Ascending aorta (tissue), 2 donors: ENCODE measurements at regions not wholly inside any gene's neighbourhood (a gene's known extent, or its start where the extent isn't known, plus 50 kb on each side); places are given as distances from the start of the nearest gene placed in this dataset.

Experiments
- DNase-seq, 2 donors: peaks; one replicate each; pipeline ENCODE4 v3.0.0-alpha.2; 2019; ENCODE audit warnings: low spot score in 2 of 2
- H3K27ac ChIP-seq, 2 donors: fragments of 200-600 bp; sonication (generic); one replicate each; pipeline ENCODE4 v1.5.1; 2016 to 2017; ENCODE audit warnings: mild to moderate bottlenecking in 1 of 2
- H3K27me3 ChIP-seq: fragments of 200-600 bp; sonication (generic); one replicate; pipeline ENCODE4 v1.5.1; 2017
- H3K36me3 ChIP-seq, 2 donors: fragments of 200-600 bp; sonication (generic); one replicate each; pipeline ENCODE4 v1.5.1; 2016
- H3K4me1 ChIP-seq, 2 donors: fragments of 200-600 bp; sonication (generic); one replicate each; pipeline ENCODE4 v1.5.1; 2016 to 2017; ENCODE audit warnings: mild to moderate bottlenecking in 1 of 2
- H3K4me3 ChIP-seq, 2 donors: fragments of 200-600 bp; sonication (generic); one replicate each; pipeline ENCODE4 v1.5.1; 2016 to 2017; ENCODE audit warnings: mild to moderate bottlenecking in 1 of 2
- H3K9me3 ChIP-seq, 2 donors: fragments of 200-600 bp; sonication (generic); one replicate each; pipeline ENCODE4 v1.5.1; 2016
- CTCF ChIP-seq, 3 experiments: fragments of 200-600 bp in 2 of 3; fragments of 450-650 bp in 1 of 3; sonication (generic) in 2 of 3; IDR thresholded peaks; one replicate each; pipeline ENCODE4 v1.5.1; 2016 to 2019; ENCODE audit warnings: antibody characterized with exemption in 3 of 3, mild to moderate bottlenecking in 1 of 3, moderate library complexity in 1 of 3
- intact Hi-C: fragments of 100-400 bp; cut with DNase I; formaldehyde crosslinking; loops from one replicate; pipeline ENCODE4 v1.15.1; 2023

GRCh38 chrX:137483554-137483953 lies 82.4 kb upstream of the ZIC3 start:
- H3K27me3 ChIP-seq = no peaks in the 10 kb centered on the region
- TF ChIP-seq CTCF (IDR thresholded peaks at IDR 0.05) = no peak
- H3K4me1 ChIP-seq = no peaks in the 10 kb centered on the region
- H3K4me3 ChIP-seq = no peak overlapping the region
- no peaks in the 10 kb centered on the region for H3K36me3 ChIP-seq
- DNase-seq = no peak
- intact Hi-C loops = no loop called here
- H3K9me3 ChIP-seq = no peaks in the 10 kb centered on the region
- H3K27ac ChIP-seq = no peak overlapping the region

- no peak for TF ChIP-seq CTCF (IDR thresholded peaks at IDR 0.05)
- no peak overlapping the region for H3K27ac ChIP-seq
- no peaks in the 10 kb centered on the region for H3K9me3 ChIP-seq
- H3K27me3 ChIP-seq = no peaks in the 10 kb centered on the region
- no peak overlapping the region for H3K4me3 ChIP-seq
- no peaks in the 10 kb centered on the region for H3K36me3 ChIP-seq
- no peaks in the 10 kb centered on the region for H3K4me1 ChIP-seq
- DNase-seq = no peak
- intact Hi-C loops = no loop called here
These were observed 83.8 kb upstream of the ZIC3 start for GRCh38 chrX:137482136-137482535.

- DNase-seq = no peak
- intact Hi-C loops = no loop called here
These were observed 86.5 kb upstream of the ZIC3 start for GRCh38 chrX:137479386-137479785.

GRCh38 chrX:137441711-137442110 lies 124.2 kb upstream of the ZIC3 start:
- no peak for TF ChIP-seq CTCF (IDR thresholded peaks at IDR 0.05)
- intact Hi-C loops = no loop called here
- no peak for DNase-seq
- no peak overlapping the region for H3K4me3 ChIP-seq
- no peak overlapping the region for H3K27ac ChIP-seq
- H3K36me3 ChIP-seq = no peaks in the 10 kb centered on the region
- peaks cover 0 to 7% of the 10 kb centered on the region in 2 donors for H3K9me3 ChIP-seq
- no peaks in the 10 kb centered on the region for H3K4me1 ChIP-seq
- H3K27me3 ChIP-seq = no peaks in the 10 kb centered on the region

More at GRCh38 chrX:137479386-137479785, 86.5 kb upstream of the ZIC3 start:
- no peak overlapping the region for H3K27ac ChIP-seq
- no peaks in the 10 kb centered on the region for H3K36me3 ChIP-seq
- H3K9me3 ChIP-seq = no peaks in the 10 kb centered on the region
- no peak overlapping the region for H3K4me3 ChIP-seq
- no peaks in the 10 kb centered on the region for H3K4me1 ChIP-seq
- TF ChIP-seq CTCF (IDR thresholded peaks at IDR 0.05) = no peak
- H3K27me3 ChIP-seq = no peaks in the 10 kb centered on the region

- H3K27me3 ChIP-seq = peaks cover 16% of the 10 kb centered on the region
- no peaks in the 10 kb centered on the region for H3K36me3 ChIP-seq
- H3K9me3 ChIP-seq = peaks cover 0 to 9% of the 10 kb centered on the region in 2 donors
- H3K27ac ChIP-seq = no peak overlapping the region
- DNase-seq = no peak
- intact Hi-C loops = no loop called here
- H3K4me1 ChIP-seq = peaks cover 0 to 4% of the 10 kb centered on the region in 2 donors
- no peak for TF ChIP-seq CTCF (IDR thresholded peaks at IDR 0.05)
- H3K4me3 ChIP-seq = no peak overlapping the region
These were observed 133.3 kb upstream of the ZIC3 start for GRCh38 chrX:137432609-137433008.
